ENCODE measurements at regions not wholly inside any gene's neighbourhood (a gene's known extent, or its start where the extent isn't known, plus 50 kb on each side); places are given as distances from the start of the nearest gene placed in this dataset.
"Not testable (repeated sequence)": the region's sequence is repeated elsewhere in the genome, so short reads cannot be mapped to it uniquely, and the experiment has no call there.

DNA sequence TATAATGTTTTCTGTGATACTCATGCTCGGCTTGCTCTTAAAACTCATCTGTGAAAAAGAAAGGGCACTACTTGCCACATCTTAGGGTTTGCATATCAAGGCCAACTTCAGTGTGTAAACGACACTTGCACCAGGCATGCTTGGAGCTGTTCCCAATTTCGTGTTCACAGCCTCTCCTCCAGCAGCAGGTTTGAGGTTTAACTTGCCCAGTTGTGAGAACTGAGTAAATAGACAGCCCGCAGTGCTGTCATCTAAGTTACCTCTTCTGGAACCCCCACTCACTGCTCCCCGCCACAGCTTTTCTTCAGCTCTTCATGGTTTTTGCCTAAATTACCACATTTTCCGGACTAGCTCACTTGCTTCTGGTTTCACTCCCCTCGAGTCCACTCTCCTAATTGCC lies 595.4 kb downstream of the TTLL7 start:
- H3K4me3 ChIP-seq; H3K9me3 ChIP-seq; H3K36me3 ChIP-seq; H3K4me1 ChIP-seq; H3K27ac ChIP-seq (replicated peaks in 1 of 4); H3K27me3 ChIP-seq; intact Hi-C loops (cut with DNase I); DNase-seq (ENCODE audit: extremely low spot score): not testable (repeated sequence)
- WGBS, result 81% methylated on average over 7 of the region's 7 CpGs

DNA sequence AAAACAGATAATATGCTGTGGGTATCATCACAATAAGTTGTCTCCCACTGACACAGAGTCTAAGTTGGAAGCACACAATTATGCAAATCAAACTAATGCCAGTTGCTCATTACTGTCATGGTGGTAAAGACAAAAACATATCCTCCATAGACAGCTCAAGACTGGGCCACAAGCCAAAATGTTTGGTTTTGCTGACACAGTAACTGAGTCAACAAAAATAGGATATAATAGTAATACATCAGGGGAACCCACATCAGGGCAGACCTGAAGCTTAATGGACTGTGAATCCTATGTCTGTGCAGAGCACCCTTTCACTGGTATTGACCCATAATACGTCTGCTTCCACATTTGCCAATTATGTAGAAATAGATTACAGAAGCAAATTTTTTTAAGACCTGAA lies 597.8 kb downstream of the TTLL7 start:
- H3K4me3 ChIP-seq; H3K27me3 ChIP-seq; DNase-seq (ENCODE audit: extremely low spot score); H3K9me3 ChIP-seq; H3K36me3 ChIP-seq; H3K4me1 ChIP-seq; H3K27ac ChIP-seq (replicated peaks in 1 of 4); intact Hi-C loops (cut with DNase I): not testable (repeated sequence)
- WGBS, result 100% methylated on average over 1 of the region's 1 CpG

DNA sequence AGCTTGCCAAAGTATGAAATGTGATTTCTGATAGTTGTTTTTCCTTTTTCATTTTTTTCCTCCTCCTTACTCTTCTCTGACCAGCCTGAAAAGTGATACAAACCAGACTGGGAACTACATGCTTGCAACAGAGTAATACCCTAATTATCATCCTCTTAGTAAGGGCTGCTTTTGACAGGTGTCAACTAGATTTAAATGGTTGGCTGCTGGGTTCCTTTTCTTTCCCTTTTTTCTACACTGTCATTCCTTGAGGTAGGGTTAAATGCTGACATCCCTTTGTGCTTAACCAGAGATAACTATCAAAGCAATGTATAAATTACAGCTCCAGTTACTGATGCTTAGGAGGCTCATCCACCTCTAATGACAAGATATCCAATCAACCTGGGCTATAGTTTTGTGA lies 598.8 kb downstream of the TTLL7 start:
- H3K9me3 ChIP-seq, result not testable (repeated sequence)

DNA sequence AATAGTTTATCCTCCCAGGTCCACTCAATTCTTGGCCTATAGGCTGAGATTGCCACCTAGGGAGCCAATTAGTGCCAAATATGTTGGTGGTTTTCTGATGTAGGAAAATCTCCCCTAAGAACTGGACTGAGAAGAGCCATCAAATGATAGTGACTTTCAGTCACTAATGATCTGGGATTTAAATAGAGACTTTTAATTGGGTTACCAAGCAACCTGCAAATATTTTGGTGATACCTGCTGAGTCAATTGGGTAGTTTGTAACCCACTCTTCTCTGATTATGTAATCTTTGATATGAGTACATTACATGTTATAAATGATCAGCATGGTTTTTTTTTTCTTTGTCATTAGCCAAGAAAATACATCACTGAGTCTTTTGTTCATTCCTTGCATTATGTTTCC lies 600.8 kb downstream of the TTLL7 start:
- H3K27ac ChIP-seq (replicated peaks in 1 of 4); H3K4me3 ChIP-seq; intact Hi-C loops (cut with DNase I); H3K36me3 ChIP-seq; H3K9me3 ChIP-seq; H3K27me3 ChIP-seq; DNase-seq (ENCODE audit: extremely low spot score); H3K4me1 ChIP-seq: not testable (repeated sequence)

More for the DNA sequence above, 598.8 kb downstream of the TTLL7 start:
- intact Hi-C loops (cut with DNase I); H3K36me3 ChIP-seq; H3K4me1 ChIP-seq; H3K27me3 ChIP-seq; H3K27ac ChIP-seq (replicated peaks in 1 of 4); H3K4me3 ChIP-seq; DNase-seq (ENCODE audit: extremely low spot score): not testable (repeated sequence)

DNA sequence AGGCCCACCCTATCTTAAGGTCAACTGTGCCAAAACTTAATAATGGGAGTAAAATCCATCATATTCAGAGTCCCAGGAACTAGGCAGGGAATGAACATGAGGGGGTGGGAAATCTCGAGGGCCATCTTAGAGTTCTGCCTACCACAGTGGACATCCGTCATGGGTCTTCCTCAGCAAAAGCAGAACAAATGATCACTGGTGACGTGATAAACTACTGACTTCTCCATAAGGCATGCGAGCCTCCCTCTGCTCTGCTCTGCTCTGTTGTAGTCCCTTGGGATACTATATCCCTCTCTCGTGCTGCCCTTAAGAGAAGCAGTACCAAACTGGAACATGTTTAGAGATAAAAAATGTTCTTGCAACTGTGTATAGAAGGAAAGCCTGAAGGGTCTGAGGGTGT lies 603.8 kb downstream of the TTLL7 start:
- DNase-seq (ENCODE audit: extremely low spot score); H3K4me3 ChIP-seq; H3K4me1 ChIP-seq; intact Hi-C loops (cut with DNase I); H3K9me3 ChIP-seq; H3K27ac ChIP-seq (replicated peaks in 1 of 4); H3K27me3 ChIP-seq; H3K36me3 ChIP-seq: not testable (repeated sequence)
- 87% methylated on average over 5 of the region's 5 CpGs for WGBS

DNA sequence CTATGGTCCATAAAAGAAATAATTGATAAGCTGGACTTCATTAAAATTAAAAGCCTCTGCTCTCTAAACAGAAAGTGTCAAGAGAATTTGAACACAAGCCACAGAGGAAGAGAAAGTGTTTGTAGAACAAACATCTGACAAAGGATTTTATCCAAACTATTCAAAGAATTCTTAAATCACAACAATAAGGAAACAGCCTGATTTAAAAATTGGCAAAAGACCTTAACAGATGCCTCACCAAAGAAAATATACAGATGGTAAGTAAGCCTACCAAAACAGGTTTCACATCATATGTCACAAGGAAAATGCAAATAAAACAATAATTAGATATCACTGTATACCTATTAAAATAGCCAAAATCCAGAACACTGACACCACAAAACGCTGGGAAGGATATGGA lies 612.0 kb downstream of the TTLL7 start:
- H3K4me1 ChIP-seq; H3K36me3 ChIP-seq; H3K27ac ChIP-seq (replicated peaks in 1 of 4); intact Hi-C loops (cut with DNase I); H3K4me3 ChIP-seq; DNase-seq (ENCODE audit: extremely low spot score); H3K27me3 ChIP-seq; H3K9me3 ChIP-seq: not testable (repeated sequence)
- 50% methylated on average over 1 of the region's 1 CpG for WGBS

DNA sequence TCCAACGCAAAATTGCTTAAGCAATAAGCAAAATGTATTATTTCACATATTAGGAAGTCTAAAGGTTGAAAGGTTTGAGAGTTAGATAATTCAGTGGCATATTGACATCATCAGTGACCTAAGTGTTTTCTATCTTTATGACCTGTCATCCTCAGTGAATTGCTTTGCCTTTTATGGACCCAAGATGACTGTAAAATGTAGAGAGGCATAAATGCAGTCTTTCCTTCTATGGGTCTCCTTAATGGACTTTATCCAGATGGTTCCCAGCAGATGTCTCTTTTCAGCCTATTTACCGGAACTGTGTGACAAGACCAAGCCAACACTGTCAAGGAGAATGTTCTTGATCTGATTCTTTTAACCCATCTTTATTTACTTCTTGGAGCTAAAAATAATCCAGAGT lies 615.8 kb downstream of the TTLL7 start:
- DNase-seq (ENCODE audit: extremely low spot score); H3K27me3 ChIP-seq; H3K4me3 ChIP-seq; H3K9me3 ChIP-seq; H3K27ac ChIP-seq (replicated peaks in 1 of 4); H3K36me3 ChIP-seq; intact Hi-C loops (cut with DNase I); H3K4me1 ChIP-seq: not testable (repeated sequence)
- 100% methylated on average over 1 of the region's 2 CpGs for WGBS

DNA sequence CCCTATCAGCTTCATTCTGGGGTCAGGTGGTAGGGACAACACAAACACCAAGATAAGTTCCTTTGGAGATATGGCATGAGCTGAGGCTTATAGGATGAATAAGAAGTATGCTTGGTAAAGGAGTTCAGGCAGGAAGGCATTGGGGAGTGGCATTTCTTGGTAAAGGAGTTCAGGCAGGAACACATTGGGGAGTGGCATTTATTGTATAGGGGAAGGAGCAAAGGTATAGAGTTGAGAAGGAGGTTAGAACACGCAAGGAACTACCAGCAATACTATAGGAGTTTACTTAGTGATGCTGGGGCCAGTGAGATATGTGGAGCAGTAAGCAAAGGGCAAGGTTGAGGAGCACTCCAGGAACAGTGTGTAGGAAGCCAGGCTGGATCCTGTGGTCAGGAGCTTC lies 625.9 kb downstream of the TTLL7 start:
- DNase-seq (ENCODE audit: extremely low spot score); H3K27me3 ChIP-seq; H3K4me1 ChIP-seq; intact Hi-C loops (cut with DNase I); H3K27ac ChIP-seq (replicated peaks in 1 of 4); H3K36me3 ChIP-seq; H3K4me3 ChIP-seq; H3K9me3 ChIP-seq: not testable (repeated sequence)
- 100% methylated on average over 1 of the region's 1 CpG for WGBS

DNA sequence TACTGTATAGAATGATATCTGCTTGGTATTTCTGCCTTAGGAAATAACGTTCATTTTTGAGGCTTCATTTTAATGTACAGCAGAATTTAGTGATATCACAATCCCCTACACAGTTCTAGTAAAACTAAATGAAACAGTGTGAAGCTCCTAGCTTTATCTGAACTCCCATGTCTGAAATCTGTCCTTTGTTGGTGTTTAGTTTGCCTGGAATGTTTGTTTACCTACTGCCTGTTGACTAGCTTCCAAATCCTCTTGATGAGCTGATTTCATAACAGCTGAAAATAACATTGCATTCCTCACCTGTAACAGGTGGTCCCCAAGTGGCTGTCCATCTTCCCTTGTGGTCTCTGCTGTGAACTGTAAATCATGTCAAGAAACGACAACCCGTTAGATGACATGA lies 629.1 kb downstream of the TTLL7 start:
- H3K9me3 ChIP-seq; intact Hi-C loops (cut with DNase I); DNase-seq (ENCODE audit: extremely low spot score); H3K27ac ChIP-seq (replicated peaks in 1 of 4); H3K36me3 ChIP-seq; H3K4me3 ChIP-seq; H3K4me1 ChIP-seq; H3K27me3 ChIP-seq: not testable (repeated sequence)
- 71% methylated on average over 3 of the region's 3 CpGs for WGBS

DNA sequence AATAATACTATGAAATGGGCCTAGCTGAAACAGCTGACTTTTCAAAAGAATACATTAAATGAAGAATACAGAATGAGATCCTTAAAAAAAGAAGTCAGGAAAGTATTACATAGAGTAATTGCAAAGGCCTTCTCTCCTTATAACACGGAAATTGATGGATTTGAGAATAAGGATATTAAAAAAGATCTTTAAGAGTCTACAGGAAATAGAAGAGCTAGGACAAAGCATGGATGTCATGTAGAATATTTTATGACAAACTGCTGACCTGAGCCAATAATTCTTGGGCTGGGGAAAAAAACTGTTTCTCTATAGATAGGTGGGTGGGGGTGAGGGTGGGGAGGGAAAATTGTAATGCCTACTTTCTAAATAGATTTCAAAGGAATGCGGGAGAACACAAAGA lies 633.6 kb downstream of the TTLL7 start:
- H3K27ac ChIP-seq (replicated peaks in 1 of 4); H3K4me3 ChIP-seq; H3K27me3 ChIP-seq; H3K9me3 ChIP-seq; DNase-seq (ENCODE audit: extremely low spot score); H3K36me3 ChIP-seq; intact Hi-C loops (cut with DNase I); H3K4me1 ChIP-seq: not testable (repeated sequence)
- WGBS, result 87% methylated on average over 2 of the region's 2 CpGs

DNA sequence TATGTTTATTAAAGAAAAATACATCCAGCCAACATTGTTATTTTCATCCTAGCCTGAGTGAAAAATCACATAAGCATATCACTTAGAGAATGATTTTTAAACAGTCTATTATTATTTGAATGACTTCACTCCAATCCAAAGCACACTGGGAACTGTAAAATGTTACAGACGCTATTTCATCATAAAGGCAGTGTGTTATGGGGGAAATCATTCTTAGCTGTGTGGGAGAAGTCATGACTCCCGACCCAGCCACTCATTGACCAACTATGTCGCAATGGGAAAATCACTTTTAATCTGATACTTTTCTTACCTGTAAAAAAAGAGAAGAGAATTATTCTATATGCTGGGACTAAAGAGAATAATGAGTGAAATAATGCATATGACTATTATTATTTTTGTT lies 653.6 kb downstream of the TTLL7 start:
- H3K9me3 ChIP-seq; H3K4me3 ChIP-seq; intact Hi-C loops (cut with DNase I); H3K36me3 ChIP-seq; H3K27ac ChIP-seq (replicated peaks in 1 of 4); H3K27me3 ChIP-seq; H3K4me1 ChIP-seq; DNase-seq (ENCODE audit: extremely low spot score): not testable (repeated sequence)
- WGBS, result 64% methylated on average over 3 of the region's 3 CpGs

DNA sequence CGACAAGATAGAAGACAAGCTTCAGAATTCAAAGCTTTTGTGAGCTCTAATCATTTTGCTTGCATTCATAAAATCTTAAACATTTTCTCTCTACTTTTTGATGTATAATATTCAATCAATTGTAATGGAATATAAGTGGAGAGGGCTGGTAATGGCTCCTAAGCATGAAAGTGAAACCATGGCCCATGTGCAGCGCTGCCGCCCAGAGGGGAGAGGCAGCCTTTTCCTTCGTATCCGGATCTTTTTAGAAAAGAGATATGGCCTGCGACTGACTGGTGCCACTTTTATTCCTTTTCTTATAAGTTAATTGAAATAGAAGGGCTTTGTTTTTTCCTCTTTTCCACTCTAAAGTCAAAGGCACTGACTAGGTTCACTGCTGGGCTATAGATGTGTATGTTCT lies 655.2 kb downstream of the TTLL7 start:
- 80% methylated on average over 6 of the region's 6 CpGs for WGBS
- H3K27me3 ChIP-seq; H3K9me3 ChIP-seq; intact Hi-C loops (cut with DNase I); H3K36me3 ChIP-seq; H3K4me1 ChIP-seq; H3K4me3 ChIP-seq; DNase-seq (ENCODE audit: extremely low spot score): not testable (repeated sequence)
- peak overlapping the region in 1 of 4 donors; percentile 7 for H3K27ac ChIP-seq (replicated peaks in 1 of 4)

DNA sequence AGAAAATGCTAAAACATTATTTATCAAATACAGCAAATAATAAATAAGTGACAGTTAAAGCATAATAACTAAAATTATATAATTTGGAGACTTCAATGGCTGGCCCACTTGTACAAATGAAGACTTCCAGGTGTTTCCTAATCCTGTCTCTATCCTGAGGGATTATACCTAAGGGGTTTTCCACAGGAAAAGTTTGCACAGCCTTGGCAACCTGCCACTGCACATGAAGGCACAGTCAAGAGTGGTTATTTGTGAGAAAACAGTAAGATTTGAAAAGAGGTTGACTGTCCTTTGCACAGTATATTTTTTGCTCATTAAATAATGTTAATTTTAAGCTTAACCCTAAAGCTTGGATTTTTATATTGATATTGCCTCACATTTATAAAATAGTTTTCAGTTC lies 655.9 kb downstream of the TTLL7 start:
- H3K36me3 ChIP-seq; H3K27me3 ChIP-seq; H3K9me3 ChIP-seq; DNase-seq (ENCODE audit: extremely low spot score); H3K4me1 ChIP-seq; intact Hi-C loops (cut with DNase I); H3K27ac ChIP-seq (replicated peaks in 1 of 4); H3K4me3 ChIP-seq: not testable (repeated sequence)

DNA sequence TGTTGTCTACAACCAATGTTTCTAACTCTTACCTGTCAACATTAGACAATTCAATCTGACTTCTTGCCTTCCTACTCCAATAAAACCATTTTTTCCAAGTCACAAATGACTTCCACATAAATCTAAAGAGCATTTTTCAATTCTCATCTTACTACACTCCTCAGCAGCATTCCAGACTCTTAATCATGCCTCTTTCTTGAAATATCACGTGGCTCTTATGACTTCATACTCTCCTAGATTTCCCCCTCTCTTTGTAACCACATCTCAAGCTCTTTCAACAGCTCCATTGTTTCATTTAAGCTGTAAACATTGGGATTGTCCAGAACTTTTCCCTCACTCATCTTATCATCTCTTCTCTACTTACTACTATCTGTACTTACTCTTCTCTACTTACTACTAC lies 666.6 kb downstream of the TTLL7 start:
- WGBS, result no CpG with 5 or more reads among the region's 1 CpG
- H3K27ac ChIP-seq (replicated peaks in 1 of 4); DNase-seq (ENCODE audit: extremely low spot score); H3K9me3 ChIP-seq; intact Hi-C loops (cut with DNase I); H3K4me3 ChIP-seq; H3K27me3 ChIP-seq; H3K4me1 ChIP-seq; H3K36me3 ChIP-seq: not testable (repeated sequence)
